ENCODE measurements at regions not wholly inside any gene's neighbourhood (a gene's known extent, or its start where the extent isn't known, plus 50 kb on each side); places are given as distances from the start of the nearest gene placed in this dataset.

DNA sequence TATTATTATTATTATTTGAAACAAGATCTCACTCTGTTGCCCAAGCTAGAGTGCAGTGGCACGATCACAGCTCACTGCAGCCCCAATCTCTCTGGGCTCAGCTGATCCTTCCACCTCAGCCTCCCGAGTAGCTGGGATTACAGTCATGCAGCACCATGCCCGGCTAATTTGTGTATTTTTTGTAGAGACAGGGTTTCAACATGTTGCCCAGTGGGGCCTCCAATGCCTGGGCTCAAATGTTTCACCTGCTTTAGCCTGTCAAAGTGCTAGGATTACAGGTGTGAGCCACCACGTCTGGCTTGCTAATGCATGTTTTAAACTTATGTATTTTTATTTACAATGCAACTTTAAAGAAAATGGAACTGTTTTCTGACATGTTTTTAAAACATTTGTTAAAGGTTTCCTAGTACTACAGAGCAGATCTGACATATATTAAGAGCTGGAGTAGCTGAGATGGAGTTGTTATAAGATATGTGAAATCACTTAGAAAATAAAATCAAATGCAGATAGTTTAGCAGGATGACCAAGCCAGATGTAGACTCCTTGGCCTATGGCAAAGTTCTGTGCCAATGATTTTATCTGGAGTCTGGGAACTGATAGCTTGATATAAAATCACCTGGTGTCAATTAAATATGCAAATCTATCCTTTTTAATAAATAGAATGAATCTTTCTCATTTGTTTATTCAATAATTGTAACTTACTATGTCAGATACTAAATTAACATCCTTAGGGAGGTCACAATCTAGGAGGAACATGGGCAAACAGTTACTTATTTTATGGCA is 310.1 kb upstream of the NAALADL2 start:
- TF ChIP-seq, protein P1, sequence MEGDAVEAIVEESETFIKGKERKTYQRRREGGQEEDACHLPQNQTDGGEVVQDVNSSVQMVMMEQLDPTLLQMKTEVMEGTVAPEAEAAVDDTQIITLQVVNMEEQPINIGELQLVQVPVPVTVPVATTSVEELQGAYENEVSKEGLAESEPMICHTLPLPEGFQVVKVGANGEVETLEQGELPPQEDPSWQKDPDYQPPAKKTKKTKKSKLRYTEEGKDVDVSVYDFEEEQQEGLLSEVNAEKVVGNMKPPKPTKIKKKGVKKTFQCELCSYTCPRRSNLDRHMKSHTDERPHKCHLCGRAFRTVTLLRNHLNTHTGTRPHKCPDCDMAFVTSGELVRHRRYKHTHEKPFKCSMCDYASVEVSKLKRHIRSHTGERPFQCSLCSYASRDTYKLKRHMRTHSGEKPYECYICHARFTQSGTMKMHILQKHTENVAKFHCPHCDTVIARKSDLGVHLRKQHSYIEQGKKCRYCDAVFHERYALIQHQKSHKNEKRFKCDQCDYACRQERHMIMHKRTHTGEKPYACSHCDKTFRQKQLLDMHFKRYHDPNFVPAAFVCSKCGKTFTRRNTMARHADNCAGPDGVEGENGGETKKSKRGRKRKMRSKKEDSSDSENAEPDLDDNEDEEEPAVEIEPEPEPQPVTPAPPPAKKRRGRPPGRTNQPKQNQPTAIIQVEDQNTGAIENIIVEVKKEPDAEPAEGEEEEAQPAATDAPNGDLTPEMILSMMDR (IDR thresholded peaks at IDR 0.05; ENCODE audit: insufficient read depth, low read depth, low read length): no peak
- TF ChIP-seq EZH2 (IDR thresholded peaks at IDR 0.05; ENCODE audit: insufficient read depth, low read length): no peak
